CMK (cell line): ENCODE measurements at regions not wholly inside any gene's neighbourhood (a gene's known extent, or its start where the extent isn't known, plus 50 kb on each side); places are given as distances from the start of the nearest gene placed in this dataset.
"Not testable (repeated sequence)": the region's sequence is repeated elsewhere in the genome, so short reads cannot be mapped to it uniquely, and the experiment has no call there.

Experiments used
- DNase-seq: peaks from one replicate; pipeline ENCODE4 v3.0.0-alpha.2; 2010; ENCODE audit warnings: low read depth

- DNase-seq = no peak
Observed at GRCh38 chr2:35545301-35545700, 810.3 kb upstream of the CRIM1 start.

- DNase-seq = no peak
Observed at GRCh38 chr2:35538796-35539195, 816.8 kb upstream of the CRIM1 start.

DNA sequence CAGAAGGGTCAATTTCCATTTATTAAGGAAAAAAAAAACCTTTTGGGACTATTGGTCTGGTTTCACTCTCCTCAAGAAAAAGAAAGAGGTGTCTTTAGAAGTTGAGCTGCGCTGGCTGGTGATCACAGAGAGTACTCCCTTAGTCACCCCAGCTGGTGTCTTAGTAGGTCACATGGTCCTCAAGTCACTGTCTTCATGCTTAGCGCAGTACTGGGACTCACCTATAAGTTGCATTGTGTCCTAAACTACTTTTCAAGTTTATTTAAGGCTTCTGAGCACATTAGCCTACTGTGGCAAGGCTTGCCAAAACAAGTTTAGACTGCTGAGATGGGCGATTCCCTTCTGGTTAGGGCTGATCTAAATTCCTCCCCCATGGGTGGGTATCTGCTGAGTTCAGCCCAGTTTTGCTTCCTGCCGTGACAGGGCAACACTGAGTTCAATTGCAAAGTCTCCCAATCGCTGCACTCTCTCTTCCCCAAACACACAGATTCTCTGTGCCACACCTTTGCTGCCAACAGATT is 824.9 kb upstream of the CRIM1 start:
- no peak for DNase-seq

- DNase-seq = no peak
Observed at GRCh38 chr2:35526741-35527140, 828.8 kb upstream of the CRIM1 start.

DNA sequence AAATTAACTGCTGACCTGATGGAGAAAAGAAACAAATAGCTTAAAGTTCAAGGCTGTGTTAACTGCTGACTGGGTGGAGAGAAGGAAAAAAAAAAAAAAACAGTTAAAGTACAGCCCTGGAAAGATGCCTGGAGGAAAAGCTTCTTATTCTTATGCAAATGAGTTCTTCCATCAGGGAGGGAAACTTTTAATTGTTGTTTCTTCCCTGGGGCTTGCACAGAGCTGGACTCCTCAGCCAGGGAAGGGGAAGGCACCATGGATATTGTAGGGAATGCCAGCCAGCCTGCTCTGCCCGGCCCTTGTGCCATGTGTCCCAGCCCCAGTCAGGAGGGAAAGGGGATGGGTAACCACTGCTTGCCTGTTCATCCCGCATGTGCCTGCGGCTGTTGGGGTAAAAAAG is 833.1 kb upstream of the CRIM1 start:
- no peak for DNase-seq

- no peak for DNase-seq
Observed at GRCh38 chr2:35510636-35511035, 844.9 kb upstream of the CRIM1 start.

DNA sequence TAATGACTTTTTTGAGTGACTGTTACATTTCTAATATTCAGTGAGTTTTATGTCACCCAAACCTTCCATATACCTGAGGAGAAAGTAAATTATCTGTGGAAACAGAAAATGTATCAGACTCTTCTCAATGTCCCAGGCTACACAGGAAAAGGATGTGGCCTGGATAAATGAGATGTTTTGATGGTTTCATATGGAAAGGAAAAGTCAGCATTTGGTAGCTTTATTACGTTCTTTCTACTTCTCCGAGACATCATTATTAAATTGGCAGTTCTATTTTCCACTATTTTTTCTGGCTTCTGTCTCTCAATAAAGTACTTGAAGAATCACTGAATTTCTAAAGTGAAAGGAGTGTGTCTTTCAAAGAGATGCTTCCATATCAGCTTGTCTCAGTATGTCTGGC is 847.0 kb upstream of the CRIM1 start:
- DNase-seq = no peak

DNA sequence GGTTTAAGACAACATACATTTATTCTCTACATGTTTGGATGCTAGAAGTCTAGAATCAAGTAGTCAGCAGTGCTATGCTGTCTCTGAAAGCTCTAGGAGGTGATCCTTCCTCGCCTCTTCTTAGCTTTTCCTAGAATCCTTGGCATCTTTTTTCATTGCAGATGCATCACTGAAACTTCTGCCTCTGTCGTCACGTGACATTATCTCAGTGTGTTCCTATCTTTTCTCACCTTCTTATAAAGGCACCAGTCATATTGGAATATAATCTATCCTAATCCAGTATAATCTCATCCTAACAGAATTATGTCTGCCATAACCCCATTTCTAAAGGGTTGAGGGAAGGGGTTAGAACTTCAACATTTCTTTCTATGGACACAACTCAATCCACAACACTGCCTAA is 851.2 kb upstream of the CRIM1 start:
- DNase-seq = no peak

- DNase-seq = no peak
Observed at GRCh38 chr2:35503738-35504199, 851.8 kb upstream of the CRIM1 start.

DNA sequence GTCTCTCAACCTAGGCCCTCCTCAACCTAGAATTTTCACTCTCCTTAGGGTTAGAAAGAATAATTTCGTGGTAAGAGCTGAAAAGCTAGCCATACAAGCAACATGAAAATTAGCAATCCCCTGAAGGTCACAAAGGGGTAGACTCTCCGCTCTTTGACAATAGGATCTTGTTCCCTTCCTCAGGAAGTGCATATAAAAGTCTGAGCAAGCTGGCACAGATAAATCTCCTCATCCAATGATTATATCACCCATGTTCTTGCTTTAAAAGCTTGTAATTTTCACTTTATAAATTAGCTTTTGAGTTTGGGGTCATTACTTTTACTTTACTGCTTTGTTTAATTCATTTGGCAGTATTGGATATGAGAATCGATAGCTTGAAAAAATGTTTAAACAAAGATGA is 852.3 kb upstream of the CRIM1 start:
- no peak for DNase-seq

GRCh38 chr2:35501076-35501475 is 854.5 kb upstream of the CRIM1 start:
- DNase-seq = no peak

GRCh38 chr2:35496022-35496421 is 859.6 kb upstream of the CRIM1 start:
- DNase-seq = no peak

DNA sequence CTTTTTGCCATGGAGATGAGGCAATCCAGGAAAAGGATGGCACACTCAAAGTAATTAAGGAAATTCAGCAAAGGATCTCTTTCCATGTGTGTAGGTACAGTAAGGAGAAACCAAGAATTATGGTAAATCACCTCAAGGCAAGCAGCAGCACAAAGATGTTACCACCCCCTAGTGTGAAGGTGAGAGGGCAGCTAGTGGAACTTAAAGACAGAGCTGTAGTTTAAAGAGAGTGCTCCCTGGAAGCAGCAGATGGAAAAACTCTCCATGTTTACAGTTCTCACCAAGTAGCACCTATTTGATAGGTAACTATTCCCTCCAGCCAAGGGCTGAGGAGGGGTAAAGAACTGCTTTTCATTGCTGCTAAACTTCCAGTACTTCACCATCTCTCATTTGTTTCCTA is 860.4 kb upstream of the CRIM1 start:
- DNase-seq = no peak

GRCh38 chr2:35478121-35478520 is 877.5 kb upstream of the CRIM1 start:
- DNase-seq = not testable (repeated sequence)

- DNase-seq = no peak
Observed at GRCh38 chr2:35468245-35468644, 887.3 kb upstream of the CRIM1 start.

- no peak for DNase-seq
Observed at GRCh38 chr2:35463805-35464596, 891.6 kb upstream of the CRIM1 start.

GRCh38 chr2:35462226-35462998 is 893.2 kb upstream of the CRIM1 start:
- no peak for DNase-seq

DNA sequence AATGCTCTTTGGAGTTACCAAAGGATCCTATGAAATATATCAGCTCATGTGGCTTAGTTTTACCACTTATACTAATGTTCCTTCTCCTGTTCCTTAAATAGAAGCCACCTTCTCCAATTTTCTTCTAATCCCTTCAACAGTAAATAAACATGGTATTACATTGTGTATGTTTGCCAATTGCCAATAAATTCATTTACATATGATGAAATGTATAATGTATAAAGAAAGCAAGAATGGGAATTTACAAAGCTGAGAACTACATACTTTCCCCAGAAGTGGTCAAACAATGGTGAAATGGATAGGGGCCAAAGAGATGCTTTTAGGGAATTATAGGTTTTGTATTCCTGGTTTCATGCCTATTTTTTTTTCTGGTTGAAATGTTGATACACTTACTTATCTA is 894.2 kb upstream of the CRIM1 start:
- DNase-seq = no peak

DNA sequence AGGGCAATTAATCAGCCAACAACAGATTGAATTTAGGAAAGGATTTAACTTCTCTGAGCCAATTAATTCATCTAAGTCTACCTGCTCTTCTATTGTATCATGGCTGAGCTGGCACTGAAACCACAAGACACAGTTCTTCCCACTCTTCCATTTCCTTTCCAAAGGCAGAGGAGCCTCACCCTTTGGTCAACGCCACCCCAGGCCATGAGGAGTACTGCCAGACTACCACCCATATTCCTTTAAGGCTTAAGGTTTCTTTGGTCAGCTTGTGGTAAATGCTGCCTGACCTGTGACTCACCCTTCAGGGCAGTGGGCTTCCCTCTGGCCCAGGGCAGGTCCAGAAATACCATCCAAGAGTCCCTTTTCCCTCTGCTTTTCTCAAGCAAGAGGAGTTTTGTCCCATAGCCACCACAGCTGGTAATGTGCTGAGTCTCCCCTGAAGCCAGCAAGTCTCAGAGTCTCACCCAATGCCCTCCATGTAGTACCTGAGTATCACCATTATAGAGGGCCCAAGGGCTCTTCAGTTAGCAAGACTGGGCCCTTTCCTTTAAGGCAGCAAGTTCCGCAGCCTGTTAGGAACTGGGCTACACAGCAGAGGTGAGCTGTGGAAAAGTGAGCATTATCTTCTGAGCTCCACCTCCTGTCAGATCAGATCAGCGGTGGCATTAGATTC is 900.5 kb upstream of the CRIM1 start:
- no peak for DNase-seq

GRCh38 chr2:35447821-35448220 is 907.8 kb upstream of the CRIM1 start:
- no peak for DNase-seq

- DNase-seq = no peak
Observed at GRCh38 chr2:35447215-35447614, 908.4 kb upstream of the CRIM1 start.

DNA sequence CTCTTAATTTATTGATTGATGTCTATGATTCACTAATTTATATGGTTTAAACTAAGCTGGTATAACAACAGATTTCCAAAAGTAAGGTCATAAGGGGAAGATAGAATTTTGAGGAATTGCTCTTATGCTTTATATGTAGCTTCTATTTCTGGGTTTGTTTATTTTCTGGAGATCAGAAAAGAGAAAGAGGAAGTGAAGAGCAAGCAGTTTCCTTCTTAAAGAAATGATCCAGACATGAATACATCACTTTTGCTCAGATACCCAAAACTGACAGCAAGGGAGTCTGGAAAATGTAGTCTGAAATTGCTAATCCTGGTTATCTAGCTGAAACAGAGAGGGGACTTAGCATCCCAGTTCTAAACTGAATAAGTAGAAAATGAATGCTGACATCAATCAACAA is 912.5 kb upstream of the CRIM1 start:
- no peak for DNase-seq

GRCh38 chr2:35441575-35441974 is 914.0 kb upstream of the CRIM1 start:
- DNase-seq = not testable (repeated sequence)
